Ascending aorta (tissue), 2 donors: ENCODE measurements at regions not wholly inside any gene's neighbourhood (a gene's known extent, or its start where the extent isn't known, plus 50 kb on each side); places are given as distances from the start of the nearest gene placed in this dataset.

Experiments
- DNase-seq, 2 donors: peaks; one replicate each; pipeline ENCODE4 v3.0.0-alpha.2; 2019; ENCODE audit warnings: low spot score in 2 of 2
- H3K27ac ChIP-seq, 2 donors: fragments of 200-600 bp; sonication (generic); one replicate each; pipeline ENCODE4 v1.5.1; 2016 to 2017; ENCODE audit warnings: mild to moderate bottlenecking in 1 of 2
- H3K27me3 ChIP-seq: fragments of 200-600 bp; sonication (generic); one replicate; pipeline ENCODE4 v1.5.1; 2017
- H3K36me3 ChIP-seq, 2 donors: fragments of 200-600 bp; sonication (generic); one replicate each; pipeline ENCODE4 v1.5.1; 2016
- H3K4me1 ChIP-seq, 2 donors: fragments of 200-600 bp; sonication (generic); one replicate each; pipeline ENCODE4 v1.5.1; 2016 to 2017; ENCODE audit warnings: mild to moderate bottlenecking in 1 of 2
- H3K4me3 ChIP-seq, 2 donors: fragments of 200-600 bp; sonication (generic); one replicate each; pipeline ENCODE4 v1.5.1; 2016 to 2017; ENCODE audit warnings: mild to moderate bottlenecking in 1 of 2
- H3K9me3 ChIP-seq, 2 donors: fragments of 200-600 bp; sonication (generic); one replicate each; pipeline ENCODE4 v1.5.1; 2016
- intact Hi-C: fragments of 100-400 bp; cut with DNase I; formaldehyde crosslinking; loops from one replicate; pipeline ENCODE4 v1.15.1; 2023
- TF ChIP-seq, protein P1 (sequence below), 3 experiments: fragments of 200-600 bp in 2 of 3; fragments of 450-650 bp in 1 of 3; sonication (generic) in 2 of 3; IDR thresholded peaks; one replicate each; pipeline ENCODE4 v1.5.1; 2016 to 2019; ENCODE audit warnings: antibody characterized with exemption in 3 of 3, mild to moderate bottlenecking in 1 of 3, moderate library complexity in 1 of 3

DNA sequence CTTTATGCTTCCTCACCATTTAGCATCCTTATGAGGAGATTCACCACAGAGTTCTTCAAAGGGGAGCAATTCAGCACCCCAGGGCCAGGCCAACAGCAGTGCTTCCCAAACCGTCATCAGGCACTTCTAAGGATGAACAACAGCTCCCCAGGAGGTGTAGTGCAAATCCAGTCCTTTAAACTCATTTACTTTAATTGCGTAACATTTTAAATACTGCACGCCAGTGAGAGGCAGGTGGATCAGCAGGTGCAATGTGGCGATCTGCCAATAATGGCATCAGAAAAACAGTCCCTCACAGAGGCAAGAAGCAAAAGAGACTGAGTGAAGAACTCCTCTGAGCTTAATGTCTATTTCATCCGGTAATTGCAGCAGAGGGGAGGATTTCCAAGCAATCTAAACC is 770.9 kb upstream of the FOXG1 start:
- H3K4me3 ChIP-seq, result no peak overlapping the region
- H3K27ac ChIP-seq, result no peak overlapping the region
- H3K27me3 ChIP-seq, result no peaks in the 10 kb centered on the region
- no peaks in the 10 kb centered on the region for H3K36me3 ChIP-seq
- DNase-seq, result no peak
- TF ChIP-seq, protein P1, sequence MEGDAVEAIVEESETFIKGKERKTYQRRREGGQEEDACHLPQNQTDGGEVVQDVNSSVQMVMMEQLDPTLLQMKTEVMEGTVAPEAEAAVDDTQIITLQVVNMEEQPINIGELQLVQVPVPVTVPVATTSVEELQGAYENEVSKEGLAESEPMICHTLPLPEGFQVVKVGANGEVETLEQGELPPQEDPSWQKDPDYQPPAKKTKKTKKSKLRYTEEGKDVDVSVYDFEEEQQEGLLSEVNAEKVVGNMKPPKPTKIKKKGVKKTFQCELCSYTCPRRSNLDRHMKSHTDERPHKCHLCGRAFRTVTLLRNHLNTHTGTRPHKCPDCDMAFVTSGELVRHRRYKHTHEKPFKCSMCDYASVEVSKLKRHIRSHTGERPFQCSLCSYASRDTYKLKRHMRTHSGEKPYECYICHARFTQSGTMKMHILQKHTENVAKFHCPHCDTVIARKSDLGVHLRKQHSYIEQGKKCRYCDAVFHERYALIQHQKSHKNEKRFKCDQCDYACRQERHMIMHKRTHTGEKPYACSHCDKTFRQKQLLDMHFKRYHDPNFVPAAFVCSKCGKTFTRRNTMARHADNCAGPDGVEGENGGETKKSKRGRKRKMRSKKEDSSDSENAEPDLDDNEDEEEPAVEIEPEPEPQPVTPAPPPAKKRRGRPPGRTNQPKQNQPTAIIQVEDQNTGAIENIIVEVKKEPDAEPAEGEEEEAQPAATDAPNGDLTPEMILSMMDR (IDR thresholded peaks at IDR 0.05), result no peak
- no peaks in the 10 kb centered on the region for H3K4me1 ChIP-seq
- intact Hi-C loops, result no loop called here
- H3K9me3 ChIP-seq, result no peaks in the 10 kb centered on the region

DNA sequence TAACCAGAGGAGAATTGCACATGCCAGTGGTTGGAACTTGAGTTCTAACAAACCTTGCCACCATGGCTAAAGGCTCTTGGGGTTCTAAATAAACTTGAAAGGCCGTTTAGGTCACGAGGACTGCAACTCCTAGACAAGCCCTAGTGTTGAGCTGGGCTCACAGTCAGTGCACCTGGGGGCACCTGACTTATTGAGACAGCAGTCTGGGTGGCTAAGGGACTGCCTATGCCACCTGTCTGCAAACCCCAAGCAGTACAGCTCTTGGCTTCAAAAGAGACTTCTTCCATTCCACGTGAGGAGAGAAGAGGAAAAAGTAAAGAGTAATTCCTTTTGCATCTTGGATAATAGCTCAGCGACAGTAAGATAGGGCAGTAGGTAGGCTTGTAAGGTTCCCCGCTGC is 765.6 kb upstream of the FOXG1 start:
- H3K27ac ChIP-seq, result no peak overlapping the region
- no peaks in the 10 kb centered on the region for H3K27me3 ChIP-seq
- H3K4me3 ChIP-seq, result no peak overlapping the region
- H3K4me1 ChIP-seq, result no peaks in the 10 kb centered on the region
- H3K36me3 ChIP-seq, result no peaks in the 10 kb centered on the region
- no peak for DNase-seq
- intact Hi-C loops, result no loop called here
- TF ChIP-seq, protein P1 (IDR thresholded peaks at IDR 0.05), result no peak
- H3K9me3 ChIP-seq, result no peaks in the 10 kb centered on the region

DNA sequence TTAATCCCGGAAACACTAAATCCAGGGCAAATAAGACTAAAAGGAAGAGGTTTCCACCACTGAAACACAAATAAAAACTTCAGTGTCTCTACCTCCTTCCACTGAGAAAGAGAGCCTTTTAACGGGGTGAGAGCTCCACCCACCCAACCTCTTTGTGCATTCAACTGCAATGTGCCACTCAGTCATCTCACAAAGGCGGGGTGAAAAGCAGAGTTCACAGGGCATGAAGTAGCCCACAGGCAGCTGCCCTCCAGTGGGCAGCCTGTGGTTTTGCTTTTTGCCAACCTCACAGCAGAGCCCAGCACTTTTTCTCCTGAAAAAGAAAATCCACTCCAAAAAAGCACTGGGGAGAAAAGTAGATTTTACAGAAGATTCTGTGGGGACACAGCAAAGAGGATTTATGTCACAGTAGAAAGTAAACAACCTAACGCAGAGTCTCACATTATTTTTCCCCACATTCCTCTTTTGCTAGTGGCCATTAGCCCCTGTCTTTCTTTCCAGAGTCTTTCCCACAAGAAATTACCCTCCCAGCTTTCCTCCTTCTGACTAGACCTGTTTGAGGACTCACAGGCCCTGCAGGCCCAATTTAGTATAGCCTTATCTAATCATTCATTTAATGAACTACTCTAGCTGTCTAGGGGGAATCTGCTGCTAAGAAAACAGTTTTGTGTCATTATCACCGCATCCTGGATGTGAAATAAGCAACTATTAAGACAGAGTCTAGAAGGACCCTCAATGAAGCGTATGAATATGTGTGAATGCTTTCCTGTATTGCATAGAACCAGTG is 753.8 kb upstream of the FOXG1 start:
- Histone ChIP-seq H3K4me3 (no peak overlapping the region), H3K9me3 (no peaks in the 10 kb centered on the region), H3K27me3 (no peaks in the 10 kb centered on the region), H3K36me3 (no peaks in the 10 kb centered on the region), H3K4me1 (no peaks in the 10 kb centered on the region), H3K27ac (no peak overlapping the region)
- intact Hi-C loops, result no loop called here
- TF ChIP-seq, protein P1 (IDR thresholded peaks at IDR 0.05), result no peak
- DNase-seq, result no peak

GRCh38 chr14:28020112-28020511 is 746.5 kb upstream of the FOXG1 start:
- Histone ChIP-seq H3K27me3 (no peaks in the 10 kb centered on the region), H3K9me3 (no peaks in the 10 kb centered on the region), H3K4me1 (no peaks in the 10 kb centered on the region), H3K27ac (no peak overlapping the region), H3K36me3 (no peaks in the 10 kb centered on the region), H3K4me3 (no peak overlapping the region)
- intact Hi-C loops, result no loop called here
- no peak for DNase-seq
- TF ChIP-seq, protein P1 (IDR thresholded peaks at IDR 0.05), result no peak

GRCh38 chr14:28023853-28024252 is 742.7 kb upstream of the FOXG1 start:
- DNase-seq, result no peak
- intact Hi-C loops, result no loop called here
- Histone ChIP-seq H3K4me3 (no peak overlapping the region), H3K27ac (no peak overlapping the region), H3K9me3 (no peaks in the 10 kb centered on the region), H3K4me1 (no peaks in the 10 kb centered on the region), H3K36me3 (no peaks in the 10 kb centered on the region), H3K27me3 (no peaks in the 10 kb centered on the region)
- TF ChIP-seq, protein P1 (IDR thresholded peaks at IDR 0.05), result no peak
